Fibroblast of the aortic adventitia (primary cell): ENCODE measurements at regions not wholly inside any gene's neighbourhood (a gene's known extent, or its start where the extent isn't known, plus 50 kb on each side); places are given as distances from the start of the nearest gene placed in this dataset.

Experiments used
- DNase-seq: peaks from one replicate; pipeline ENCODE4 v3.0.0-alpha.2; 2010; ENCODE audit warnings: low read depth
- H3K4me3 ChIP-seq: 2 replicates; pipeline ENCODE4 v1.5.1; 2011; ENCODE audit warnings: low read depth, mild to moderate bottlenecking, control low read depth, low read length, moderate library complexity
- CTCF ChIP-seq: IDR thresholded peaks from 2 replicates; pipeline ENCODE4 v1.5.1; 2011; ENCODE audit warnings: mild to moderate bottlenecking, low read length, control low read depth, inconsistent platforms; ENCODE audit not compliant: insufficient read depth

GRCh38 chr22:34966980-34967565, 98.9 kb upstream of the ISX start:
- no peak for DNase-seq
- TF ChIP-seq CTCF = no peak

GRCh38 chr22:34969001-34969790, 96.8 kb upstream of the ISX start:
- DNase-seq = no peak
- no peak for TF ChIP-seq CTCF
- no peak overlapping the region for H3K4me3 ChIP-seq

More at GRCh38 chr22:34966980-34967565, 98.9 kb upstream of the ISX start:
- no peak overlapping the region for H3K4me3 ChIP-seq

- no peak for TF ChIP-seq CTCF
- H3K4me3 ChIP-seq = no peak overlapping the region
- no peak for DNase-seq
Measured at GRCh38 chr22:34971456-34971855, 94.5 kb upstream of the ISX start.

- TF ChIP-seq CTCF = no peak
- H3K4me3 ChIP-seq = no peak overlapping the region
- DNase-seq = no peak
Measured at GRCh38 chr22:34972191-34972897, 93.6 kb upstream of the ISX start.

GRCh38 chr22:34973016-34973415, 92.9 kb upstream of the ISX start:
- H3K4me3 ChIP-seq = no peak overlapping the region
- no peak for TF ChIP-seq CTCF
- DNase-seq = no peak

DNA sequence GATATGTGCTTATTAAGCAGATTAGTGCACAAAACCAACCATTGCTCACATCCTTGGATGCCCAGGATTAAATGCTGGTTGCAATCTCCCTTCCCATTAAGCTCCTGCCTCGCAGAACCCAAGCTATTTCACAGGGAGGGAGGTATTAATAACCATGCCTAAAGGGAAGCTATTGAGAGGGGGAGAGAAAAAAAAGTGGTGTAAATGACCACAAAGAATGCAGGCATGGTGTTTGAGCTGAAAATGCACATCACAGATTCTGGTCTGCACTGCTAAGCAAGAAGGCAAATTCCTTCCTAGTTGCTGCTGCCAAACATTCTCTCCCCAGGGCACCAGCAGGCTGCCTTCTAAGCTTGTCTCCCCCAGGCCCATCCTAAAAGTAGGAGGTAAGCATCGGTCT, 92.0 kb upstream of the ISX start:
- no peak for DNase-seq
- TF ChIP-seq CTCF = no peak
- H3K4me3 ChIP-seq = no peak overlapping the region
